Keratinocyte (primary cell): ENCODE measurements at regions not wholly inside any gene's neighbourhood (a gene's known extent, or its start where the extent isn't known, plus 50 kb on each side); places are given as distances from the start of the nearest gene placed in this dataset.

Experiments used
- DNase-seq: peaks from one replicate; pipeline ENCODE4 v3.0.0-alpha.2; 2011; ENCODE audit warnings: low read depth, missing footprints, low spot score
- FAIRE-seq: peaks from 2 replicates; lab custom pipeline; 2011; peaks lifted over from hg19 to GRCh38; lab: Jason Lieb, UNC
- H2AFZ ChIP-seq: 2 replicates; pipeline ENCODE4 v1.6.0; 2012; ENCODE audit warnings: low read length, control low read depth, inconsistent platforms; ENCODE audit not compliant: control insufficient read depth
- H3K27ac ChIP-seq: 2 replicates; pipeline ENCODE4 v1.5.1; 2011; ENCODE audit warnings: low read length; ENCODE audit not compliant: control insufficient read depth, insufficient read depth
- H3K27me3 ChIP-seq: 3 replicates; pipeline ENCODE4 v1.6.0; 2011; ENCODE audit warnings: low read length; ENCODE audit not compliant: control insufficient read depth, insufficient read depth; ENCODE audit errors: extremely low read depth
- H3K36me3 ChIP-seq, 2 experiments: 2 replicates in 1 of 2; 3 replicates in 1 of 2; pipeline ENCODE4 v1.5.1; 2011; ENCODE audit warnings: low read length in 2 of 2, mild to moderate bottlenecking in 1 of 2; ENCODE audit not compliant: control insufficient read depth in 2 of 2, insufficient read depth in 2 of 2; ENCODE audit errors: extremely low read depth in 1 of 2
- H3K4me1 ChIP-seq: 3 replicates; pipeline ENCODE4 v1.5.1; 2011; ENCODE audit warnings: low read length; ENCODE audit not compliant: control insufficient read depth, insufficient read depth; ENCODE audit errors: extremely low read depth
- H3K4me2 ChIP-seq: 3 replicates; pipeline ENCODE4 v1.6.0; 2011; ENCODE audit warnings: low read depth, low read length; ENCODE audit not compliant: control insufficient read depth, insufficient read depth; ENCODE audit errors: extremely low read depth
- H3K4me3 ChIP-seq, 3 experiments: fragments of 200-600 bp in 1 of 3; sonication (generic) in 1 of 3; 2 replicates in 2 of 3; 3 replicates in 1 of 3; pipeline ENCODE4 v1.5.1; 2011 to 2016; ENCODE audit warnings: low read length in 3 of 3, mild to moderate bottlenecking in 3 of 3, control low read depth in 2 of 3, inconsistent platforms in 1 of 3, low read depth in 1 of 3, mixed read lengths in 1 of 3, mixed run types in 1 of 3, moderate library complexity in 1 of 3; ENCODE audit not compliant: control insufficient read depth in 2 of 3, insufficient read depth in 2 of 3; ENCODE audit errors: extremely low read depth in 1 of 3
- H3K79me2 ChIP-seq: 2 replicates; pipeline ENCODE4 v1.6.0; 2012; ENCODE audit warnings: low read length; ENCODE audit not compliant: control insufficient read depth, insufficient read depth
- H3K9ac ChIP-seq: 3 replicates; pipeline ENCODE4 v1.6.0; 2011; ENCODE audit warnings: low read length; ENCODE audit not compliant: control insufficient read depth, insufficient read depth; ENCODE audit errors: extremely low read depth
- H3K9me1 ChIP-seq: 3 replicates; pipeline ENCODE4 v1.6.0; 2011; ENCODE audit warnings: low read length; ENCODE audit not compliant: control insufficient read depth, insufficient read depth; ENCODE audit errors: extremely low read depth
- H3K9me3 ChIP-seq: 2 replicates; pipeline ENCODE4 v1.5.1; 2012; ENCODE audit warnings: low read depth, low read length; ENCODE audit not compliant: control insufficient read depth
- H4K20me1 ChIP-seq: 3 replicates; pipeline ENCODE4 v1.6.0; 2011; ENCODE audit warnings: low read length; ENCODE audit not compliant: control insufficient read depth, insufficient read depth; ENCODE audit errors: extremely low read depth
- EZH2 ChIP-seq: IDR thresholded peaks from one replicate; pipeline ENCODE4 v1.6.1; 2012; ENCODE audit warnings: inconsistent platforms, mild to moderate bottlenecking, low read length, moderate library complexity
- dilution Hi-C: fragments of 300-500 bp; cut with MboI; formaldehyde crosslinking; loops from one replicate; pipeline ENCODE4 v1.7.0; 2020; ENCODE audit warnings: low sequenced_read_pairs; ENCODE audit not compliant: extremely low pct_ligation_motif_present
- TF ChIP-seq, protein P1 (sequence below), 3 experiments: IDR thresholded peaks in 1 of 3; conservative IDR thresholded peaks in 1 of 3; optimal IDR thresholded peaks in 1 of 3; 2 replicates in 2 of 3; 3 replicates in 1 of 3; pipeline versions ENCODE3 to v1.5.1; 2011; ENCODE audit warnings: low read length in 3 of 3, mild to moderate bottlenecking in 3 of 3, moderate library complexity in 2 of 3, control low read depth in 1 of 3, inconsistent platforms in 1 of 3; ENCODE audit not compliant: insufficient read depth in 2 of 3; ENCODE audit errors: extremely low read depth in 1 of 3

DNA sequence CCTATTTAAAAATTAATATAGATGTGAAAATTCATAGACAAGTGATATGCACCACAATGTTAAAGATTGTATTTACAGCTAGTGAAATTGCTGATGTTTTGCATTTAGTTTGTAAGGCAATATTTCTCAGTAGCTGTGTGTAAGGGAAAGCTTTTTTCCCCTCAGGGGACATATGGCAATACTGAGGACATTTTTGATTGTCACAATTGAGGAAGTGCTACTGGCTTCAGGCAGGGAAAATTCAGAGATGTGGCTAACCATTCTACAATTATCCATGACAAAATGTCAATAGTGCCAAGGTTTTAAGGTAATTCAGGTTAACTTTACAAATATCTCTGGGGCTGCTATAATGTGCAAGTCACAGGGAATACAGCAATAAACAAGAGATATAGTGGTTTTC is 66.1 kb upstream of the IL15 start:
- dilution Hi-C loops, result no loop called here
- no peak for FAIRE-seq
- Histone ChIP-seq H4K20me1 (no peaks in the 10 kb centered on the region), H3K27me3 (no peaks in the 10 kb centered on the region), H3K79me2 (no peaks in the 10 kb centered on the region), H2AFZ (no peak overlapping the region), H3K9me3 (no peaks in the 10 kb centered on the region), H3K4me2 (no peak overlapping the region), H3K27ac (no peak overlapping the region), H3K36me3 (no peaks in the 10 kb centered on the region), H3K9me1 (no peaks in the 10 kb centered on the region), H3K4me3 (no peak overlapping the region), H3K4me1 (no peaks in the 10 kb centered on the region), H3K9ac (no peak overlapping the region)
- TF ChIP-seq, protein P1, sequence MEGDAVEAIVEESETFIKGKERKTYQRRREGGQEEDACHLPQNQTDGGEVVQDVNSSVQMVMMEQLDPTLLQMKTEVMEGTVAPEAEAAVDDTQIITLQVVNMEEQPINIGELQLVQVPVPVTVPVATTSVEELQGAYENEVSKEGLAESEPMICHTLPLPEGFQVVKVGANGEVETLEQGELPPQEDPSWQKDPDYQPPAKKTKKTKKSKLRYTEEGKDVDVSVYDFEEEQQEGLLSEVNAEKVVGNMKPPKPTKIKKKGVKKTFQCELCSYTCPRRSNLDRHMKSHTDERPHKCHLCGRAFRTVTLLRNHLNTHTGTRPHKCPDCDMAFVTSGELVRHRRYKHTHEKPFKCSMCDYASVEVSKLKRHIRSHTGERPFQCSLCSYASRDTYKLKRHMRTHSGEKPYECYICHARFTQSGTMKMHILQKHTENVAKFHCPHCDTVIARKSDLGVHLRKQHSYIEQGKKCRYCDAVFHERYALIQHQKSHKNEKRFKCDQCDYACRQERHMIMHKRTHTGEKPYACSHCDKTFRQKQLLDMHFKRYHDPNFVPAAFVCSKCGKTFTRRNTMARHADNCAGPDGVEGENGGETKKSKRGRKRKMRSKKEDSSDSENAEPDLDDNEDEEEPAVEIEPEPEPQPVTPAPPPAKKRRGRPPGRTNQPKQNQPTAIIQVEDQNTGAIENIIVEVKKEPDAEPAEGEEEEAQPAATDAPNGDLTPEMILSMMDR (optimal IDR thresholded peaks at IDR 0.05 in 1 of 3, IDR thresholded peaks at IDR 0.05 in 1 of 3, conservative IDR thresholded peaks at IDR 0.05 in 1 of 3; ENCODE audit: extremely low read depth in 1 of 3, insufficient read depth in 2 of 3, low read length in 3 of 3), result no peak
- no peak for TF ChIP-seq EZH2
- DNase-seq, result no peak

DNA sequence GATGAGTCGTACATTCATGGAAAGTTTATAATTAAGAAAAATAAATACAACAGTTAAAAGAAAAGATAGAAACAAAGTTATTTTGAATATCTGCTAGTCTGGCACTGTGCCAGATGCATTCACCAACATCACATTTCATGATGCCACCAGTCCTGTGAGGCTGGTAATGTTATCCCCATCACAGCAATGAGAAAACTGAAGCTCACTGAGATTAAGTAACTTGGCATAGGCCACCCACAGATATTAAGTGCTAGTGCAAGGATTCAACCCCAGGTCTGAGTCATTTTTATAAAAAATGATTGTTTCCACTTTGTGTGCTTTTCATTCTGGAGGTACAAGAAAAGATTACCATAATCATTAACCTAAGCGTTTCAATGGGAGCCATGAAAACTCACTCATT is 65.0 kb upstream of the IL15 start:
- no peaks in the 10 kb centered on the region for H3K27me3 ChIP-seq
- no peaks in the 10 kb centered on the region for H3K9me3 ChIP-seq
- no peak for TF ChIP-seq EZH2
- TF ChIP-seq, protein P1 (optimal IDR thresholded peaks at IDR 0.05 in 1 of 3, IDR thresholded peaks at IDR 0.05 in 1 of 3, conservative IDR thresholded peaks at IDR 0.05 in 1 of 3; ENCODE audit: extremely low read depth in 1 of 3, insufficient read depth in 2 of 3, low read length in 3 of 3), result no peak
- no peaks in the 10 kb centered on the region for H4K20me1 ChIP-seq
- H3K36me3 ChIP-seq, result no peaks in the 10 kb centered on the region
- no peaks in the 10 kb centered on the region for H3K79me2 ChIP-seq
- H3K4me2 ChIP-seq, result no peak overlapping the region
- no peak overlapping the region for H3K4me3 ChIP-seq
- no peak overlapping the region for H3K9ac ChIP-seq
- H3K4me1 ChIP-seq, result no peaks in the 10 kb centered on the region
- no peak overlapping the region for H3K27ac ChIP-seq
- dilution Hi-C loops, result no loop called here
- no peak overlapping the region for H2AFZ ChIP-seq
- DNase-seq, result no peak
- no peaks in the 10 kb centered on the region for H3K9me1 ChIP-seq
- FAIRE-seq, result no peak
